Activated CD4-positive, alpha-beta T cell treated with anti-CD3 and anti-CD28 coated beads, Interleukin-2, amount 50 U/mL, for 1 hour (primary cell): ENCODE measurements at regions not wholly inside any gene's neighbourhood (a gene's known extent, or its start where the extent isn't known, plus 50 kb on each side); places are given as distances from the start of the nearest gene placed in this dataset.

Experiments used
- DNase-seq: peaks from one replicate; pipeline ENCODE4 v3.0.0-alpha.2; 2020

GRCh38 chr17:15177343-15177742 lies 87.8 kb downstream of the PMP22 start:
- DNase-seq = no peak

- no peak for DNase-seq
These were observed 89.8 kb downstream of the PMP22 start for GRCh38 chr17:15175356-15175755.

GRCh38 chr17:15171167-15172047 lies 93.7 kb downstream of the PMP22 start:
- peak; percentile 1 for DNase-seq

GRCh38 chr17:15169676-15170075 lies 95.5 kb downstream of the PMP22 start:
- no peak for DNase-seq

- no peak for DNase-seq
These were observed 96.7 kb downstream of the PMP22 start for GRCh38 chr17:15168379-15168778.

GRCh38 chr17:15161395-15161794 lies 103.7 kb downstream of the PMP22 start:
- no peak for DNase-seq

GRCh38 chr17:15157051-15157450 lies 108.1 kb downstream of the PMP22 start:
- no peak for DNase-seq

GRCh38 chr17:15154618-15155017 lies 110.5 kb downstream of the PMP22 start:
- no peak for DNase-seq

GRCh38 chr17:15145621-15146020 lies 119.5 kb downstream of the PMP22 start:
- DNase-seq = no peak

GRCh38 chr17:15143524-15143923 lies 121.6 kb downstream of the PMP22 start:
- DNase-seq = no peak

GRCh38 chr17:15134363-15134762 lies 130.8 kb downstream of the PMP22 start:
- DNase-seq = no peak

- no peak for DNase-seq
These were observed 131.3 kb downstream of the PMP22 start for GRCh38 chr17:15133826-15134225.

GRCh38 chr17:15133143-15133542 lies 132.0 kb downstream of the PMP22 start:
- DNase-seq = no peak

GRCh38 chr17:15130426-15130825 lies 134.7 kb downstream of the PMP22 start:
- DNase-seq = no peak

GRCh38 chr17:15129986-15130385 lies 135.1 kb downstream of the PMP22 start:
- DNase-seq = no peak

- DNase-seq = no peak
These were observed 140.4 kb downstream of the PMP22 start for GRCh38 chr17:15124746-15125145.

GRCh38 chr17:15124264-15124595 lies 140.9 kb downstream of the PMP22 start:
- DNase-seq = no peak

- no peak for DNase-seq
These were observed 141.4 kb downstream of the PMP22 start for GRCh38 chr17:15123593-15124263.

GRCh38 chr17:15122857-15123256 lies 142.3 kb downstream of the PMP22 start:
- no peak for DNase-seq

- DNase-seq = no peak
These were observed 143.7 kb downstream of the PMP22 start for GRCh38 chr17:15121426-15121825.

- no peak for DNase-seq
These were observed 145.2 kb downstream of the PMP22 start for GRCh38 chr17:15119968-15120367.

- DNase-seq = no peak
These were observed 147.9 kb downstream of the PMP22 start for GRCh38 chr17:15117239-15117638.

GRCh38 chr17:15112846-15113617 lies 152.1 kb downstream of the PMP22 start:
- DNase-seq = no peak

GRCh38 chr17:15109608-15110007 lies 155.5 kb downstream of the PMP22 start:
- DNase-seq = no peak
